ENCODE measurements at regions not wholly inside any gene's neighbourhood (a gene's known extent, or its start where the extent isn't known, plus 50 kb on each side); places are given as distances from the start of the nearest gene placed in this dataset.
"Not testable (repeated sequence)": the region's sequence is repeated elsewhere in the genome, so short reads cannot be mapped to it uniquely, and the experiment has no call there.

DNA sequence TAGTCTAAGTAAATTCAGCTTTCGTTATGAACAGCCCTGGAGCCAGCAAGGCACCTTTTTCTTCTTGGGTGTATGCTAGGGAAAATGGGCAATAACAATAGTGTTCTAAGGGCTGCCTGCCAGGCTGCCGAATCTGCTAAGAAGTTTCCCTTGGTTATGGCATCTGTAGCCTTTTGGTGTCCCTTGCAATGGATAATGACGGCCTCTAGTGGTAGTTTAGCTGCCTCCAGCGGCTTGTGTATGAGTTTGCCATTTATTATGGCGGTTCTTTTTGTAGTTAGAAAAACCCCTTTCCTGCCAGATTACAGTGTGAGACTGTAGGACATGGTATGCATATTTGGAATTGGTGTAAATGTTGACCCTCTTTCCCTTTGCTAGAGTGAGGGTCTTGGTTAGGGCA is 78.9 kb upstream of the SPIN4 start:
- no peak for TF ChIP-seq ZNF274 (IDR thresholded peaks at IDR 0.05; ENCODE audit: low read depth, low read length)

DNA sequence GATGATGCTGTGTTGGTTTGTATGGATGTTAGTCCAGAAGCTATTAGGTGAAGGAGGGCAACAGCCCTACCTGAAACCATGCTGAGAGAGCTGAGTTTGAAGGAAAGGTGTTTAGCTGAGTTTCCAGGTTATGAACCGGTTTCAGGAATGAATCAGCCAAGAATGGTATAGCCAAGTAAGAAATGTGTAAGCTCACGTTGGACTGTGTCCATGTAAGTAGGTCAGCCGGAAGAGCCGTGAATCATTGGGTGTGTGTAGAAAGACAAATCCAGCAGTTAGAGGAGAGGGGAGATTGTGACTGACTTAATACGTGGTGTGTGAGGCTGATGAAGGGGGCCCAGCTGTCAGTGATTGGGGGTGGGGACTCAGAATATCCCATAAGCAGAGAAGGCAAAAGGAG is 77.2 kb upstream of the SPIN4 start:
- H3K4me3 ChIP-seq (ENCODE audit: low read length), result no peak overlapping the region
- TF ChIP-seq ZNF274 (IDR thresholded peaks at IDR 0.05; ENCODE audit: low read depth, low read length), result no peak

More for the DNA sequence above, 78.9 kb upstream of the SPIN4 start:
- H3K4me3 ChIP-seq (ENCODE audit: low read length), result no peak overlapping the region

DNA sequence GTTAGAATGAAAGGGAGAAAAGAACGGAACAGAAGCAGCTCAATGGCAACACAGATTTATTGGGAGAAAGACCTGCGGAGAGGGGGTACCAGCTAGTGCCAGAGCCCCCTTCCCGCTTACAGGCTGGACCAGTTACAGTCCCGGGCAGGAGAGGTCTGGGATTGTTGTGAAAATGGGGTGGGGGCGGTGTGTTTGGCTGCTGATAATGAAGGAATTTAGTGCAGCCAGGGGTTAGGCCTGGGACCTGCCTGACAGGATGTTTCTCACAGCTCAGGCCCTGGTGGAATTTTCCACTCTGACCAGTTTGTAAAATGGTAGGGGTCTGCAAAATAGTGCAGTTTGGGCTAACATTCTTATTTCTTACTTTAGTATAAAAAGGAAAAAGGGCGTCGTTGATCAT is 75.4 kb upstream of the SPIN4 start:
- TF ChIP-seq ZNF274 (IDR thresholded peaks at IDR 0.05; ENCODE audit: low read depth, low read length), result no peak
- no peak overlapping the region for H3K4me3 ChIP-seq (ENCODE audit: low read length)

DNA sequence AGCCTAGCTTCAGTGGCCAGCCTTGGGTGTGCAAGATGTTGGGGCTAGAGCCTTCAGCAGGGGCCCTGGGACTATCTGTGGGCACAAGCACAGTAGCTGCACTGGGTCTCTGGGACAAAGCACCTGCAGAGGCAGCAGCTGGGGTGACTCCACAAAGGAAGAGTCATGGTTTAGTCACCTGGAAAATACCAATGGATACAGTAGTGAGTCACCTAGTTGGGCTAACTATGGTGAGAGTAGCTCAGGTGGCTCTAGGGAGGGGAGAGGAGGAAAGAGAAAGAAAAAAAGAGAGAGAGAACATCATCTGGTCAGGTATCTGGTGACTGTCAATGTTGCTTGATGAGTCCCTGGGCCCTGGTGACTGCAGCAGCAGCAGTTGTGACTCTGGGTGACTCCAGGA is 72.9 kb upstream of the SPIN4 start:
- H3K4me3 ChIP-seq (ENCODE audit: low read length), result no peak overlapping the region
- TF ChIP-seq ZNF274 (IDR thresholded peaks at IDR 0.05; ENCODE audit: low read depth, low read length), result no peak

DNA sequence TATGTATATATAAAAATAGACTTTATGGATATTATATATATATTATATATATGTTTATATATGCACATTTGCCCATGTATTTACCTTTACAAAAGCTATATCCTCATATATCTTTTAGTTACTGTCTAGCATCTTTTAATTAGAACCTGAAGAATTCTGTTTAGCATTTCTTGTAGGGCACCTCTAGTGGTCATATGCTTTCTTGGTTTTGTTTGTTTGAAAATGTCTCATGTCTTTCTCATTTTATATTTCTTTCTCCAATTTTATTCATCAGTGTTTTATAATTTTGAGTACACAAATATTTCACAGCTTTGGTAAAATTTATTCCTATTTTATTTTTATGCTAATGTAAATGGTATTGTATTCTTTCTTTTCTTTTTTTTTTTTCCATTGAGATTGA is 70.3 kb upstream of the SPIN4 start:
- no peak overlapping the region for H3K4me3 ChIP-seq (ENCODE audit: low read length)
- TF ChIP-seq ZNF274 (IDR thresholded peaks at IDR 0.05; ENCODE audit: low read depth, low read length), result no peak

DNA sequence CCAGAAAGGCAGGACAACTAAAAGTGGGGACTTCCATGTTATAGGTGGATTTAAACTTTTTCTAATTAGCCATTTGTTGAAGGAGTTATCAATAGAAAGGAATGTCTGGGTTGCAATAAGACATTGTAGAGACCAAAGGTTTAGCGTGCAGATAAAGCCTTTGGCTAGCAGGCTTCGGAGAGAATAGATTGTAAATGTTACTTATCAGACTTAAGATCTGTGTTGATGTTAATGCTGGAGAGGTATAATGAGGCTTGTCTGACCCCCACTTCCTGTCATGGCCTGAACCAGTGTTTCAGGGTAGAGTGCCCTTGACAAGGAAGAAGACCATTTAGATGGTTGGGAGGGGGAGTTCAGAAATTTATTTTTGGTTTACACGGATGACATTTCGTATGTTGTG is 67.1 kb upstream of the SPIN4 start:
- H3K4me3 ChIP-seq (ENCODE audit: low read length), result no peak overlapping the region
- TF ChIP-seq ZNF274 (IDR thresholded peaks at IDR 0.05; ENCODE audit: low read depth, low read length), result no peak

DNA sequence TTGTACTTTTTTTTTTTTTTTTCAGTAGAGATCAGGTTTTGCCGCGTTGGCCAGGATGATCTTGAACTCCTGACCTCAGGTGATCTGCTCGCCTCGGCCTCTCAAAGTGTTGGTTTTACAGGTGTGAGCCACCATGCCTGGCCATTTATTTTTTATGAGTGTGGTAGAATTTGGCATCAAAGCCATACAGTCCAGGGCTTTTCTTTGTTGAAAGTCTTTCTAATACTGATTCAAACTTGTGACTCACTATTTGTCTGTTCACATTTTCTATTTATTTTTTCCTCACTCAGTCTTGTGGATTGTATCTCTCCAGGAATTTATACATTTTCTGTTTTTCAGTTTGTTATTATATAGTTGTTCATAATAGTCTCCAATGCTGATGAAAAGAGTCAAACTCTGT is 66.5 kb upstream of the SPIN4 start:
- TF ChIP-seq ZNF274 (IDR thresholded peaks at IDR 0.05; ENCODE audit: low read depth, low read length), result no peak
- no peak overlapping the region for H3K4me3 ChIP-seq (ENCODE audit: low read length)

DNA sequence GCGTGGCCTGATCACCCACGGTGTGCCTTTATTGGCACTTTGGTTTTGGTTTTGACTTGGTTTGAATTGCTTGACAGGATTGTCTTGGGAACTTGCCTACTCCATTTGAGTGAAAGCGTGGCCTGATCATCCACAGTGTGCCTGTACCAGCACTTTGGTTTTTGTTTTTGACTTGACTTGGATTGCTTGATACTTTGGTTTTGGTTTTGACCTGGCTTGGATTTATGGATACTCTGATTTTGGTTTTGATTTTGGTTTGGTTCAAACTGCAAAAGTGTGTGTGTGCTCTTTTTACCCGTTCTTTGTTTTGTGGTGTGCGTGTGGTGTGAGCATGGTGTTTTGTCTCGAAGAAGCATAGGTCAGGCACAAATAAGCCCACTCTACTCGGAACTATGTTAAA is 58.8 kb upstream of the SPIN4 start:
- not testable (repeated sequence) for H3K4me3 ChIP-seq (ENCODE audit: low read length)

DNA sequence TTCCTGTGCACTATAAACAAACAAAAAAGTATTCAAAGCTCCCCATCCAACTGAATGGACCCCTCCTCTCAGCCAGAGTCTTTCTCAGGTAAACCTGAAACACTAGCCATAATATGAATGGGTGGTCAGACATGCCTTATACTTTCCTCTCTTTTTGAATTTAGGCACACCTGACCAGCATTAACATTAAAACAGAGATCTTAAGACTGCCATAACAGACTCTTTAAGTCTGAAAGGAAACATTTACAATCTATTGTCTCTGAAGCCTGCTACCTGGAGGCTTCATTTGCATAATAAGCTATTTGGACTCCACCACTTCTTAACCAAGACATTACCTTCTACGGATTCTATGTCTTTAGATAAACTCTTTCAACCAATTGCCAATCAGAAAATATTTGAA is 56.9 kb upstream of the SPIN4 start:
- no peak overlapping the region for H3K4me3 ChIP-seq (ENCODE audit: low read length)
- no peak for TF ChIP-seq ZNF274 (IDR thresholded peaks at IDR 0.05; ENCODE audit: low read depth, low read length)

DNA sequence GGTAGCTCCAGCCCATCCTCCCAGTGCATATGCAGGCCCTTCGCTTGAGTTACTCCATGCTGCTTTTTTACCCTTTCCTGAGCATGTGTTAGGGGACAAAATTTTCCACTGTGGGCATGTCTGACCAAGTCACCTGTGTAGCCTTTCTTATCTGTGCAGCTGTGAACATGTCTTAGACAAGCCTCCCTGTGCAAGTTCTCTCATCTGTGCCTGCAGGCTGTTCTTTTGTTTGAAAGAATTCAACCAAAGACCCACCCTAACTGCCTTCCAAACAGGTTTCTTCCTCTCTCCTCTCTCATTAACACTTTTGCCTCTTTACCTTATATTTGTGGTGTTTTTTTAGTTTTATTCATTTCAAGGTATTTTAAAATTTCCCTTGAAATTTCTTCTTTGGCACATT is 53.2 kb upstream of the SPIN4 start:
- TF ChIP-seq ZNF274 (IDR thresholded peaks at IDR 0.05; ENCODE audit: low read depth, low read length), result no peak
- H3K4me3 ChIP-seq (ENCODE audit: low read length), result no peak overlapping the region

DNA sequence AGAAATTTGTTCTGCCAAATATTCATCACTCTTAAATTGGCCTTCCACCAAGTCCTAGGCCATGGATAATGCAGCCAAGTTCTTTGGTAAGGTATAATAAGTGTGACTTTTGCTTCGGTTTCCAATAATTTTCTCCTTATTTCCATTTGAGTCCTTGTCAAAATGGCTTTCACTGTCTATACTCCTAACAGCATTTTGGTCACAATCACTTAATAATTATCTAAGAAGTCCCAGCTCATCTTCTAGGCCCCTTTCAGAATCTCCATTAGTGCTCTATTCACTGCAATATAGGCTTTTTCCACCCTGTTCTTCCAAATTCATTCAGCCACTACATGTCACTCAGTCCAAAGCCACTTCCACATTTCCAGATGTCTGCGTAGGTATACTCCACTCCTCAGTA is 51.0 kb upstream of the SPIN4 start:
- no peak for TF ChIP-seq ZNF274 (IDR thresholded peaks at IDR 0.05; ENCODE audit: low read depth, low read length)
- H3K4me3 ChIP-seq (ENCODE audit: low read length), result no peak overlapping the region

Data from GM08714 (cell line).